ENCODE measurements at regions not wholly inside any gene's neighbourhood (a gene's known extent, or its start where the extent isn't known, plus 50 kb on each side); places are given as distances from the start of the nearest gene placed in this dataset.

DNA sequence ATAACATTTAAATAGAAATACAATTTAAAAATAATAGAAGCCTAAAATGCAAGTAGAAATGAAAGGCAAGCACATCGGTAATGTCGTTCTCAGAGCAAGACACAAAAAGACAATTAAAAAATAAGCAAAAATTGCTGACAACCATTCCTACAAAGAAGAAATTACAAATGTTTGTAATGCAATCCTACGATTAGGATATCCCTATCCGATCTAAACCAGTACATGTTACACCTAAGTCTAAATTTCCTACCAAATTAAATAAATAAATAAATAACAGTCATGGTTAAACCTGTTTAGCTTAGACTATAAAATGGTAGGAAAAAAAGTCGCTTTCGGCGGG lies 90.0 kb downstream of the ANXA2R start:
- peak overlapping the region; percentile 99 for H3K27ac ChIP-seq (ENCODE audit: low read depth, low read length)
- peaks cover 39% of the 10 kb centered on the region for H3K9me3 ChIP-seq (ENCODE audit: control insufficient read depth, insufficient read depth, low read length)
- TF ChIP-seq, protein P1, sequence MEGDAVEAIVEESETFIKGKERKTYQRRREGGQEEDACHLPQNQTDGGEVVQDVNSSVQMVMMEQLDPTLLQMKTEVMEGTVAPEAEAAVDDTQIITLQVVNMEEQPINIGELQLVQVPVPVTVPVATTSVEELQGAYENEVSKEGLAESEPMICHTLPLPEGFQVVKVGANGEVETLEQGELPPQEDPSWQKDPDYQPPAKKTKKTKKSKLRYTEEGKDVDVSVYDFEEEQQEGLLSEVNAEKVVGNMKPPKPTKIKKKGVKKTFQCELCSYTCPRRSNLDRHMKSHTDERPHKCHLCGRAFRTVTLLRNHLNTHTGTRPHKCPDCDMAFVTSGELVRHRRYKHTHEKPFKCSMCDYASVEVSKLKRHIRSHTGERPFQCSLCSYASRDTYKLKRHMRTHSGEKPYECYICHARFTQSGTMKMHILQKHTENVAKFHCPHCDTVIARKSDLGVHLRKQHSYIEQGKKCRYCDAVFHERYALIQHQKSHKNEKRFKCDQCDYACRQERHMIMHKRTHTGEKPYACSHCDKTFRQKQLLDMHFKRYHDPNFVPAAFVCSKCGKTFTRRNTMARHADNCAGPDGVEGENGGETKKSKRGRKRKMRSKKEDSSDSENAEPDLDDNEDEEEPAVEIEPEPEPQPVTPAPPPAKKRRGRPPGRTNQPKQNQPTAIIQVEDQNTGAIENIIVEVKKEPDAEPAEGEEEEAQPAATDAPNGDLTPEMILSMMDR (IDR thresholded peaks at IDR 0.05; ENCODE audit: low read depth, low read length) = no peak
- POLR2A ChIA-PET = interaction anchor here (0.6 to 2.0 kb wide), 12 partner anchors 41 to 534 kb away, joined by 3 to 13 read pairs (median 5); partner anchors contain the start of gene TMEM267
- CTCF ChIA-PET = interaction anchor here (0.7 to 2.5 kb wide), 8 partner anchors 22 to 124 kb away, joined by 3 to 13 read pairs (median 4); no protein-coding TSS in a partner anchor
- no peak for DNase-seq (ENCODE audit: low read depth, low spot score)
- H3K4me3 ChIP-seq (ENCODE audit: low read depth, low read length) = peak overlapping the region; percentile 36
- no peaks in the 10 kb centered on the region for H3K27me3 ChIP-seq (ENCODE audit: control insufficient read depth, insufficient read depth, low read length)

GRCh38 chr5:42949348-42950115 lies 90.6 kb downstream of the ANXA2R start:
- Histone ChIP-seq H3K9me3 (ENCODE audit: control insufficient read depth, insufficient read depth, low read length) (peaks cover 38% of the 10 kb centered on the region), H3K4me3 (ENCODE audit: low read depth, low read length) (peak overlapping the region; percentile 36), H3K27me3 (ENCODE audit: control insufficient read depth, insufficient read depth, low read length) (no peaks in the 10 kb centered on the region), H3K27ac (ENCODE audit: low read depth, low read length) (peak overlapping the region; percentile 99)
- ChIA-PET POLR2A (interaction anchor here (0.6 to 2.0 kb wide), 11 partner anchors 41 to 534 kb away, joined by 3 to 15 read pairs (median 5); partner anchors contain the start of gene TMEM267), CTCF (interaction anchor here (0.7 to 2.5 kb wide), 9 partner anchors 22 to 124 kb away, joined by 3 to 13 read pairs (median 4); no protein-coding TSS in a partner anchor)
- peak; percentile 44 for DNase-seq (ENCODE audit: low read depth, low spot score)
- TF ChIP-seq, protein P1 (IDR thresholded peaks at IDR 0.05; ENCODE audit: low read depth, low read length) = peak; percentile 57

DNA sequence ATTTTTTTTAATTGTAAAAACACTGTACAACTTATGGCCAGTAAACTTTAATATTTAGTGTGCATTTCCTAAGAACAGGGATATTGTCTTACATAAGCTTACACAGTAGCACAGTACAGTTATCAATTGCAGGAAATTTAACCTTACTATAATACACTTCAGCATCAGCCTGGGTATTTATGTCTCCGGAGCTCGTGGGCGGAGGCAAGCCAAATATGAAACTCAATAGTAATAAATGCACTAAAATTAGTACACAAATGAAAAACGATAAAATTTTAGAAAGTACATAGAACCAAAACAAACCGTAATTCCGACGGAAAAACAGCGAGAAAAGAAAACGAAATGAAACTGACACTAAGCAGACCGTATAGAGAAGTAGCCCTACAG lies 91.2 kb downstream of the ANXA2R start:
- POLR2A ChIA-PET = interaction anchor here (1.2 to 1.9 kb wide), 3 partner anchors 40 to 59 kb away, joined by 3 to 15 read pairs (median 5); no protein-coding TSS in a partner anchor
- CTCF ChIA-PET = interaction anchor here (0.9 to 2.5 kb wide), 5 partner anchors 23 to 71 kb away, joined by 3 to 13 read pairs (median 4); no protein-coding TSS in a partner anchor
- H3K27me3 ChIP-seq (ENCODE audit: control insufficient read depth, insufficient read depth, low read length) = no peaks in the 10 kb centered on the region
- H3K27ac ChIP-seq (ENCODE audit: low read depth, low read length) = peak overlapping the region; percentile 99
- DNase-seq (ENCODE audit: low read depth, low spot score) = no peak
- TF ChIP-seq, protein P1 (IDR thresholded peaks at IDR 0.05; ENCODE audit: low read depth, low read length) = no peak
- peak overlapping the region; percentile 18 for H3K4me3 ChIP-seq (ENCODE audit: low read depth, low read length)
- peaks cover 34% of the 10 kb centered on the region for H3K9me3 ChIP-seq (ENCODE audit: control insufficient read depth, insufficient read depth, low read length)

GRCh38 chr5:42944989-42945388 lies 95.1 kb downstream of the ANXA2R start:
- no peaks in the 10 kb centered on the region for H3K27me3 ChIP-seq (ENCODE audit: control insufficient read depth, insufficient read depth, low read length)
- ChIA-PET CTCF (interaction anchor here (0.6 kb wide), 1 partner anchor 36 kb away, joined by 4 read pairs; no protein-coding TSS in a partner anchor), POLR2A (no interaction called here)
- H3K9me3 ChIP-seq (ENCODE audit: control insufficient read depth, insufficient read depth, low read length) = peaks cover 2% of the 10 kb centered on the region; the same call in 1 of the 2 replicates
- DNase-seq (ENCODE audit: low read depth, low spot score) = peak; percentile 76
- TF ChIP-seq, protein P1 (IDR thresholded peaks at IDR 0.05; ENCODE audit: low read depth, low read length) = no peak
- peak overlapping the region; percentile 65 for H3K27ac ChIP-seq (ENCODE audit: low read depth, low read length)
- H3K4me3 ChIP-seq (ENCODE audit: low read depth, low read length) = no peak overlapping the region
